GM18508 (cell line): ENCODE measurements at regions not wholly inside any gene's neighbourhood (a gene's known extent, or its start where the extent isn't known, plus 50 kb on each side); places are given as distances from the start of the nearest gene placed in this dataset.

Experiments used
- ATAC-seq: cut with Tn5 transposase; IDR thresholded peaks from one replicate; pipeline ENCODE4 v1.9.1; 2021; ENCODE audit warnings: moderate number of reproducible peaks; ENCODE audit not compliant: insufficient read depth, unreplicated experiment

- no peak for ATAC-seq
Measured at GRCh38 chr7:34452363-34452762, 205.7 kb upstream of the NPSR1 start.

GRCh38 chr7:34453150-34453549 lies 204.9 kb upstream of the NPSR1 start:
- no peak for ATAC-seq

- no peak for ATAC-seq
Measured at GRCh38 chr7:34454381-34454780, 203.6 kb upstream of the NPSR1 start.

- no peak for ATAC-seq
Measured at GRCh38 chr7:34457329-34457728, 200.7 kb upstream of the NPSR1 start.

GRCh38 chr7:34463830-34464229 lies 194.2 kb upstream of the NPSR1 start:
- no peak for ATAC-seq

- ATAC-seq, result no peak
Measured at GRCh38 chr7:34471844-34472243, 186.2 kb upstream of the NPSR1 start.

GRCh38 chr7:34486371-34486770 lies 171.6 kb upstream of the NPSR1 start:
- ATAC-seq, result no peak

GRCh38 chr7:34487391-34488115 lies 170.5 kb upstream of the NPSR1 start:
- no peak for ATAC-seq

GRCh38 chr7:34488766-34489165 lies 169.3 kb upstream of the NPSR1 start:
- no peak for ATAC-seq

GRCh38 chr7:34491899-34492298 lies 166.1 kb upstream of the NPSR1 start:
- ATAC-seq, result no peak

GRCh38 chr7:34493752-34494151 lies 164.3 kb upstream of the NPSR1 start:
- ATAC-seq, result no peak

- ATAC-seq, result no peak
Measured at GRCh38 chr7:34497153-34497777, 160.8 kb upstream of the NPSR1 start.

GRCh38 chr7:34501156-34501555 lies 156.9 kb upstream of the NPSR1 start:
- ATAC-seq, result no peak

GRCh38 chr7:34507191-34507590 lies 150.8 kb upstream of the NPSR1 start:
- ATAC-seq, result no peak

GRCh38 chr7:34523226-34523918 lies 134.6 kb upstream of the NPSR1 start:
- no peak for ATAC-seq

- ATAC-seq, result no peak
Measured at GRCh38 chr7:34530259-34530658, 127.8 kb upstream of the NPSR1 start.

GRCh38 chr7:34539003-34539402 lies 119.0 kb upstream of the NPSR1 start:
- no peak for ATAC-seq

GRCh38 chr7:34544621-34545020 lies 113.4 kb upstream of the NPSR1 start:
- ATAC-seq, result no peak

- no peak for ATAC-seq
Measured at GRCh38 chr7:34550996-34551395, 107.0 kb upstream of the NPSR1 start.

- no peak for ATAC-seq
Measured at GRCh38 chr7:34552502-34552901, 105.5 kb upstream of the NPSR1 start.

- ATAC-seq, result no peak
Measured at GRCh38 chr7:34558022-34558421, 100.0 kb upstream of the NPSR1 start.

- no peak for ATAC-seq
Measured at GRCh38 chr7:34564091-34564490, 93.9 kb upstream of the NPSR1 start.
